Aorta (tissue), 5 donors: ENCODE measurements at regions not wholly inside any gene's neighbourhood (a gene's known extent, or its start where the extent isn't known, plus 50 kb on each side); places are given as distances from the start of the nearest gene placed in this dataset.

Experiments
- ATAC-seq: fragments of 200-7000 bp; cut with Tn5 transposase; one replicate; pipeline ENCODE4 v1.9.1; 2022; ENCODE audit warnings: moderate library complexity; ENCODE audit not compliant: low FRiP score
- DNase-seq, 2 donors: peaks; one replicate each; pipeline ENCODE4 v3.0.0-alpha.2; 2020
- H3K27ac ChIP-seq, 2 donors: one replicate each; pipeline ENCODE4 v1.5.1; 2013; ENCODE audit warnings: low read length in 2 of 2, mild to moderate bottlenecking in 2 of 2, moderate library complexity in 2 of 2, control low read depth in 1 of 2, inconsistent platforms in 1 of 2, low read depth in 1 of 2
- H3K27me3 ChIP-seq, 2 donors: one replicate each; pipeline ENCODE4 v1.6.1; 2013; ENCODE audit warnings: control low read depth in 1 of 2, low read length in 1 of 2, mild to moderate bottlenecking in 1 of 2, moderate library complexity in 1 of 2; ENCODE audit not compliant: insufficient read depth in 2 of 2, control insufficient read depth in 1 of 2
- H3K36me3 ChIP-seq, 2 donors: one replicate each; pipeline ENCODE4 v1.6.1; 2013; ENCODE audit warnings: control low read depth in 1 of 2, low read length in 1 of 2, mild to moderate bottlenecking in 1 of 2; ENCODE audit not compliant: insufficient read depth in 2 of 2, control insufficient read depth in 1 of 2
- H3K4me1 ChIP-seq, 2 donors: one replicate each; pipeline ENCODE4 v1.6.1; 2013; ENCODE audit warnings: low read length in 2 of 2, control low read depth in 1 of 2, mild to moderate bottlenecking in 1 of 2, moderate library complexity in 1 of 2; ENCODE audit not compliant: insufficient read depth in 2 of 2, control insufficient read depth in 1 of 2
- H3K4me3 ChIP-seq, 2 donors: one replicate each; pipeline ENCODE4 v1.5.1; 2013; ENCODE audit warnings: low read length in 2 of 2, control low read depth in 1 of 2, mild to moderate bottlenecking in 1 of 2
- H3K9me3 ChIP-seq: one replicate; pipeline ENCODE4 v1.6.1; 2013; ENCODE audit warnings: mild to moderate bottlenecking, low read length; ENCODE audit not compliant: control insufficient read depth
- WGBS, 2 donors: extraction: QIAGEN DNeasy Blood & Tissue Kit; methylation state at CpG; one replicate each; pipeline ENCODE4 v1.1.7; 2013; 5-methylcytosine and 5-hydroxymethylcytosine counted together
- intact Hi-C, 2 donors: fragments of 100-400 bp; cut with DNase I; formaldehyde crosslinking; loops; one replicate each; pipeline versions ENCODE4 v1.14.2 to v1.15.0; 2022
- donor health status: healthy with polysubstance abuse.
- donor health status: Bipolar disorder and iron deficiency.
- donor health status: DM: no; HTN: no; CAD: no.
- donor health status: DM: no; HTN: no; CAD: no.
- donor health status: DM: yes; HTN: yes; CAD: no.

- H3K27me3 ChIP-seq: no peaks in the 10 kb centered on the region
- ATAC-seq: peak; percentile 19
- 92 to 94% methylated on average over 43 to 45 of the region's 45 CpGs for WGBS, 2 donors
- H3K9me3 ChIP-seq: no peaks in the 10 kb centered on the region
- H3K27ac ChIP-seq: no peak overlapping the region
- no peaks in the 10 kb centered on the region for H3K36me3 ChIP-seq
- intact Hi-C loops: no loop called here
- no peak for DNase-seq
- no peaks in the 10 kb centered on the region for H3K4me1 ChIP-seq
- no peak overlapping the region for H3K4me3 ChIP-seq
Observed at GRCh38 chr6:92723390-92723931, 695.9 kb downstream of the EPHA7 start.

- no peaks in the 10 kb centered on the region for H3K27me3 ChIP-seq
- H3K4me3 ChIP-seq: no peak overlapping the region
- no peaks in the 10 kb centered on the region for H3K9me3 ChIP-seq
- no peak overlapping the region for H3K27ac ChIP-seq
- DNase-seq (no peak), ATAC-seq (no peak)
- H3K36me3 ChIP-seq: no peaks in the 10 kb centered on the region
- intact Hi-C loops: no loop called here
- H3K4me1 ChIP-seq: no peaks in the 10 kb centered on the region
- 61 to 76% methylated on average over 3 of the region's 3 CpGs for WGBS, 2 donors
Observed at GRCh38 chr6:92719773-92720172, 699.6 kb downstream of the EPHA7 start.

GRCh38 chr6:92716638-92717037, 702.7 kb downstream of the EPHA7 start:
- Histone ChIP-seq H3K4me1 (no peaks in the 10 kb centered on the region), H3K9me3 (no peaks in the 10 kb centered on the region), H3K27ac (no peak overlapping the region), H3K27me3 (no peaks in the 10 kb centered on the region), H3K4me3 (no peak overlapping the region), H3K36me3 (no peaks in the 10 kb centered on the region)
- ATAC-seq (no peak), DNase-seq (no peak)
- 57 to 67% methylated on average over 4 of the region's 4 CpGs for WGBS, 2 donors
- intact Hi-C loops: no loop called here

- no peak overlapping the region for H3K4me3 ChIP-seq
- no peaks in the 10 kb centered on the region for H3K9me3 ChIP-seq
- intact Hi-C loops: no loop called here
- DNase-seq (no peak), ATAC-seq (no peak)
- H3K4me1 ChIP-seq: no peaks in the 10 kb centered on the region
- H3K27ac ChIP-seq: no peak overlapping the region
- no peaks in the 10 kb centered on the region for H3K27me3 ChIP-seq
- H3K36me3 ChIP-seq: no peaks in the 10 kb centered on the region
Observed at GRCh38 chr6:92715991-92716390, 703.4 kb downstream of the EPHA7 start.

GRCh38 chr6:92714346-92714745, 705.0 kb downstream of the EPHA7 start:
- intact Hi-C loops: no loop called here
- H3K27me3 ChIP-seq: no peaks in the 10 kb centered on the region
- H3K27ac ChIP-seq: no peak overlapping the region
- H3K4me1 ChIP-seq: no peaks in the 10 kb centered on the region
- no peak for ATAC-seq
- no peaks in the 10 kb centered on the region for H3K36me3 ChIP-seq
- H3K9me3 ChIP-seq: no peaks in the 10 kb centered on the region
- no peak for DNase-seq
- no peak overlapping the region for H3K4me3 ChIP-seq

- DNase-seq (no peak), ATAC-seq (no peak)
- no peaks in the 10 kb centered on the region for H3K36me3 ChIP-seq
- no peak overlapping the region for H3K4me3 ChIP-seq
- intact Hi-C loops: no loop called here
- H3K9me3 ChIP-seq: no peaks in the 10 kb centered on the region
- H3K27ac ChIP-seq: no peak overlapping the region
- WGBS, 2 donors: 65 to 67% methylated on average over 3 of the region's 3 CpGs
- no peaks in the 10 kb centered on the region for H3K4me1 ChIP-seq
- H3K27me3 ChIP-seq: no peaks in the 10 kb centered on the region
Observed at GRCh38 chr6:92710048-92710447, 709.3 kb downstream of the EPHA7 start.

GRCh38 chr6:92708945-92709344, 710.4 kb downstream of the EPHA7 start:
- Histone ChIP-seq H3K4me3 (no peak overlapping the region), H3K27ac (no peak overlapping the region), H3K9me3 (no peaks in the 10 kb centered on the region), H3K27me3 (no peaks in the 10 kb centered on the region), H3K4me1 (no peaks in the 10 kb centered on the region), H3K36me3 (no peaks in the 10 kb centered on the region)
- DNase-seq (no peak), ATAC-seq (no peak)
- intact Hi-C loops: no loop called here
- 78 to 86% methylated on average over 1 of the region's 1 CpG for WGBS, 2 donors

- H3K9me3 ChIP-seq: no peaks in the 10 kb centered on the region
- intact Hi-C loops: no loop called here
- 73 to 81% methylated on average over 1 of the region's 1 CpG for WGBS, 2 donors
Observed at GRCh38 chr6:92708270-92708669, 711.1 kb downstream of the EPHA7 start.

GRCh38 chr6:92706976-92707375, 712.4 kb downstream of the EPHA7 start:
- Histone ChIP-seq H3K4me3 (no peak overlapping the region), H3K4me1 (no peaks in the 10 kb centered on the region), H3K36me3 (no peaks in the 10 kb centered on the region), H3K9me3 (no peaks in the 10 kb centered on the region), H3K27me3 (no peaks in the 10 kb centered on the region), H3K27ac (no peak overlapping the region)
- no peak for DNase-seq
- no peak for ATAC-seq
- intact Hi-C loops: no loop called here

More at GRCh38 chr6:92708270-92708669, 711.1 kb downstream of the EPHA7 start:
- H3K36me3 ChIP-seq: no peaks in the 10 kb centered on the region
- no peak overlapping the region for H3K27ac ChIP-seq
- no peaks in the 10 kb centered on the region for H3K27me3 ChIP-seq
- DNase-seq: no peak
- no peak overlapping the region for H3K4me3 ChIP-seq
- no peaks in the 10 kb centered on the region for H3K4me1 ChIP-seq
- ATAC-seq: no peak
